ENCODE measurements at regions not wholly inside any gene's neighbourhood (a gene's known extent, or its start where the extent isn't known, plus 50 kb on each side); places are given as distances from the start of the nearest gene placed in this dataset.
"Not testable (repeated sequence)": the region's sequence is repeated elsewhere in the genome, so short reads cannot be mapped to it uniquely, and the experiment has no call there.

GRCh38 chr7:145464287-145464686 is 628.4 kb upstream of the TPK1 start:
- Histone ChIP-seq H3K4me3 (no peak overlapping the region), H3K27ac (ENCODE audit: low read depth in 1 of 2, low read length in 1 of 2) (no peak overlapping the region), H3K4me1 (ENCODE audit: control insufficient read depth in 5 of 5, insufficient read depth in 5 of 5, low read length in 5 of 5) (no peaks in the 10 kb centered on the region), H3K27me3 (ENCODE audit: control insufficient read depth in 3 of 3, insufficient read depth in 3 of 3, low read length in 2 of 3) (no peaks in the 10 kb centered on the region), H3K9me3 (ENCODE audit: control insufficient read depth in 4 of 4, insufficient read depth in 3 of 4, low read length in 3 of 4) (peaks cover 0 to 2% (median 0%) of the 10 kb centered on the region in 4 donors), H3K9ac (ENCODE audit: insufficient read depth in 1 of 2, low read length in 2 of 2) (no peak overlapping the region), H3K36me3 (ENCODE audit: control insufficient read depth in 4 of 4, insufficient read depth in 4 of 4, low read length in 4 of 4) (no peaks in the 10 kb centered on the region)
- DNase-seq (no peak), ATAC-seq (ENCODE audit: insufficient read depth, low FRiP score) (no peak)
- TF ChIP-seq, protein P1, sequence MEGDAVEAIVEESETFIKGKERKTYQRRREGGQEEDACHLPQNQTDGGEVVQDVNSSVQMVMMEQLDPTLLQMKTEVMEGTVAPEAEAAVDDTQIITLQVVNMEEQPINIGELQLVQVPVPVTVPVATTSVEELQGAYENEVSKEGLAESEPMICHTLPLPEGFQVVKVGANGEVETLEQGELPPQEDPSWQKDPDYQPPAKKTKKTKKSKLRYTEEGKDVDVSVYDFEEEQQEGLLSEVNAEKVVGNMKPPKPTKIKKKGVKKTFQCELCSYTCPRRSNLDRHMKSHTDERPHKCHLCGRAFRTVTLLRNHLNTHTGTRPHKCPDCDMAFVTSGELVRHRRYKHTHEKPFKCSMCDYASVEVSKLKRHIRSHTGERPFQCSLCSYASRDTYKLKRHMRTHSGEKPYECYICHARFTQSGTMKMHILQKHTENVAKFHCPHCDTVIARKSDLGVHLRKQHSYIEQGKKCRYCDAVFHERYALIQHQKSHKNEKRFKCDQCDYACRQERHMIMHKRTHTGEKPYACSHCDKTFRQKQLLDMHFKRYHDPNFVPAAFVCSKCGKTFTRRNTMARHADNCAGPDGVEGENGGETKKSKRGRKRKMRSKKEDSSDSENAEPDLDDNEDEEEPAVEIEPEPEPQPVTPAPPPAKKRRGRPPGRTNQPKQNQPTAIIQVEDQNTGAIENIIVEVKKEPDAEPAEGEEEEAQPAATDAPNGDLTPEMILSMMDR (IDR thresholded peaks at IDR 0.05; ENCODE audit: control extremely low read depth, extremely low read depth): no peak
- WGBS, 2 donors: 77 to 82% methylated on average over 1 of the region's 1 CpG

DNA sequence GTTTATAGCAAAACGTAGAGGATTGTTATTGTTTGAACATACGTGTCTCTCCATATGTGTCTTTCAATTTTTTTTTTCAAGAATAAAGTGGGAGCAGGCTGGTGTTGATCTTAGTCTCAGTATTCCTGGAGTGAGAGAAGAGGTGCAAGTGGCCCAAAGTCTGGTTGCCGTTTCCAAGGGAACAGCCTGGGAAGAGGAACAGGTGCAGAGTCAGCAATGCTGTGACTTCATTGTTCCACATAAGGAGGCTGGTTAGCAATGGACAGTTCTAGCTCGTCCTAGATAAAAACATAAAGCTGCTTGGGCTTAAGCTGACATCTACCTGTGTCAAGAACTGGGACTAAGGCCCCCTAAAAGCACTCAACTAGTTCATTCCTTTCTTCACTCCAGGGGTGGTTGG is 626.6 kb upstream of the TPK1 start:
- no peaks in the 10 kb centered on the region for H3K4me1 ChIP-seq (ENCODE audit: control insufficient read depth in 5 of 5, insufficient read depth in 5 of 5, low read length in 5 of 5)
- peaks cover 0 to 2% (median 0%) of the 10 kb centered on the region in 4 donors for H3K9me3 ChIP-seq (ENCODE audit: control insufficient read depth in 4 of 4, insufficient read depth in 3 of 4, low read length in 3 of 4)
- WGBS, 2 donors: 81 to 93% methylated on average over 4 of the region's 4 CpGs
- no peak overlapping the region for H3K4me3 ChIP-seq
- no peaks in the 10 kb centered on the region for H3K27me3 ChIP-seq (ENCODE audit: control insufficient read depth in 3 of 3, insufficient read depth in 3 of 3, low read length in 2 of 3)
- H3K9ac ChIP-seq (ENCODE audit: insufficient read depth in 1 of 2, low read length in 2 of 2): no peak overlapping the region
- H3K36me3 ChIP-seq (ENCODE audit: control insufficient read depth in 4 of 4, insufficient read depth in 4 of 4, low read length in 4 of 4): no peaks in the 10 kb centered on the region
- TF ChIP-seq, protein P1 (IDR thresholded peaks at IDR 0.05; ENCODE audit: control extremely low read depth, extremely low read depth): no peak
- no peak for ATAC-seq (ENCODE audit: insufficient read depth, low FRiP score)
- DNase-seq: no peak
- H3K27ac ChIP-seq (ENCODE audit: low read depth in 1 of 2, low read length in 1 of 2): no peak overlapping the region

GRCh38 chr7:145434811-145435210 is 599.0 kb upstream of the TPK1 start:
- TF ChIP-seq, protein P1 (IDR thresholded peaks at IDR 0.05; ENCODE audit: control extremely low read depth, extremely low read depth): no peak
- 83 to 89% methylated on average over 7 of the region's 7 CpGs for WGBS, 2 donors

DNA sequence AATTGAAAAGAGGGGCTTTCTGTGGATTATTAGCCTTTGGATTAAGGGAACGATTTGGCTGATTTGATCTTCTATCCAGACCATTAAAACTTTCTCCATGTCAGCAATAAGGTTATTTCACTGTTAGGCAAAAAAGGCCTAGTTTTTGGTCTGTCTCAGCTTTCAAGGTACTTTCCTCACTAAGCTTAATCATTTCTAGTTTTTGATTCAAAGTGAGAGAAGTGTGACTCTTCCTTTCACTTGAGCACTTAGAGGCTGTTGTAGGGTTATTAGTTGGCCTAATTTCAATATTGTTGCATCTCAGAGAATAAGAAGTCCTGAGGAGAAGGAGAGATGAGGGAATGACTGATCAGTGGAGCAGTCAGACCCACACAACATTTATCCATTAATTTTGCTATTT is 596.0 kb upstream of the TPK1 start:
- ATAC-seq (ENCODE audit: insufficient read depth, low FRiP score) (no peak), DNase-seq (no peak)
- no peak overlapping the region for H3K9ac ChIP-seq (ENCODE audit: insufficient read depth in 1 of 2, low read length in 2 of 2)
- H3K36me3 ChIP-seq (ENCODE audit: control insufficient read depth in 4 of 4, insufficient read depth in 4 of 4, low read length in 4 of 4): no peaks in the 10 kb centered on the region
- no peaks in the 10 kb centered on the region for H3K27me3 ChIP-seq (ENCODE audit: control insufficient read depth in 3 of 3, insufficient read depth in 3 of 3, low read length in 2 of 3)
- H3K9me3 ChIP-seq (ENCODE audit: control insufficient read depth in 4 of 4, insufficient read depth in 3 of 4, low read length in 3 of 4): peaks cover 0 to 11% (median 0%) of the 10 kb centered on the region in 4 donors
- WGBS, 2 donors: 83 to 85% methylated on average over 1 of the region's 1 CpG
- H3K4me3 ChIP-seq: no peak overlapping the region
- H3K27ac ChIP-seq (ENCODE audit: low read depth in 1 of 2, low read length in 1 of 2): no peak overlapping the region
- TF ChIP-seq, protein P1 (IDR thresholded peaks at IDR 0.05; ENCODE audit: control extremely low read depth, extremely low read depth): no peak
- H3K4me1 ChIP-seq (ENCODE audit: control insufficient read depth in 5 of 5, insufficient read depth in 5 of 5, low read length in 5 of 5): no peaks in the 10 kb centered on the region

More at GRCh38 chr7:145434811-145435210, 599.0 kb upstream of the TPK1 start:
- no peaks in the 10 kb centered on the region for H3K4me1 ChIP-seq (ENCODE audit: control insufficient read depth in 5 of 5, insufficient read depth in 5 of 5, low read length in 5 of 5)
- H3K9me3 ChIP-seq (ENCODE audit: control insufficient read depth in 4 of 4, insufficient read depth in 3 of 4, low read length in 3 of 4): peaks cover 0 to 11% (median under 1%) of the 10 kb centered on the region in 4 donors
- no peak overlapping the region for H3K27ac ChIP-seq (ENCODE audit: low read depth in 1 of 2, low read length in 1 of 2)
- ATAC-seq (ENCODE audit: insufficient read depth, low FRiP score) (no peak), DNase-seq (peak in 2 of 3 donors; percentile 10 to 14)
- no peaks in the 10 kb centered on the region for H3K36me3 ChIP-seq (ENCODE audit: control insufficient read depth in 4 of 4, insufficient read depth in 4 of 4, low read length in 4 of 4)
- H3K27me3 ChIP-seq (ENCODE audit: control insufficient read depth in 3 of 3, insufficient read depth in 3 of 3, low read length in 2 of 3): no peaks in the 10 kb centered on the region
- H3K9ac ChIP-seq (ENCODE audit: insufficient read depth in 1 of 2, low read length in 2 of 2): no peak overlapping the region
- no peak overlapping the region for H3K4me3 ChIP-seq

DNA sequence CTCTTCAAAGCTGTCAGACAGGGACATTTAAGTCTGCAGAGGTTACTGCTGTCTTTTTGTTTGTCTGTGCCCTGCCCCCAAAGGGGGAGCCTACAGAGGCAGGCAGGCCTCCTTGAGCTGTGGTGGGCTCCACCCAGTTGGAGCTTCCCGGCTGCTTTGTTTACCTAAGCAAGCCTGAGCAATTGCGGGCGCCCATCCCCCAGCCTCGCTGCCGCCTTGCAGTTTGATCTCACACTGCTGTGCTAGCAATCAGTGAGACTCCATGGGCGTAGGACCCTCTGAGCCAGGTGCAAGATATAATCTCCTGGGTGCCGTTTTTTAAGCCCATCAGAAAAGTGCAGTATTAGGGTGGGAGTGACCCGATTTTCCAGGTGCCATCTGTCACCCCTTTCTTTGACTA is 582.6 kb upstream of the TPK1 start:
- H3K9me3 ChIP-seq (ENCODE audit: control insufficient read depth in 4 of 4, insufficient read depth in 3 of 4, low read length in 3 of 4); H3K36me3 ChIP-seq (ENCODE audit: control insufficient read depth in 4 of 4, insufficient read depth in 4 of 4, low read length in 4 of 4); ATAC-seq (ENCODE audit: insufficient read depth, low FRiP score); H3K27me3 ChIP-seq (ENCODE audit: control insufficient read depth in 3 of 3, insufficient read depth in 3 of 3, low read length in 2 of 3); H3K4me1 ChIP-seq (ENCODE audit: control insufficient read depth in 5 of 5, insufficient read depth in 5 of 5, low read length in 5 of 5); H3K4me3 ChIP-seq; H3K9ac ChIP-seq (ENCODE audit: insufficient read depth in 1 of 2, low read length in 2 of 2); H3K27ac ChIP-seq (ENCODE audit: low read depth in 1 of 2, low read length in 1 of 2); DNase-seq: not testable (repeated sequence)
- WGBS, 2 donors: 85 to 88% methylated on average over 8 of the region's 8 CpGs

All from lung (tissue), 11 donors.